OCI-LY1 (cell line): ENCODE measurements at regions not wholly inside any gene's neighbourhood (a gene's known extent, or its start where the extent isn't known, plus 50 kb on each side); places are given as distances from the start of the nearest gene placed in this dataset.

Experiments
- EZH2 ChIP-seq: fragments of 200-600 bp; sonication (generic), shearing (Covaris generic); IDR thresholded peaks from 2 replicates; pipeline ENCODE4 v1.8.0; 2017; ENCODE audit warnings: borderline replicate concordance, mixed run types, mild to moderate bottlenecking, antibody characterized with exemption, low read length, moderate library complexity, mixed read lengths
- TF ChIP-seq, protein P1 (sequence below): fragments of 200-600 bp; sonication (generic), shearing (Covaris generic); IDR thresholded peaks from 2 replicates; pipeline ENCODE4 v1.5.1; 2017; ENCODE audit warnings: mild to moderate bottlenecking, antibody characterized with exemption, low read length, moderate library complexity, mixed read lengths

DNA sequence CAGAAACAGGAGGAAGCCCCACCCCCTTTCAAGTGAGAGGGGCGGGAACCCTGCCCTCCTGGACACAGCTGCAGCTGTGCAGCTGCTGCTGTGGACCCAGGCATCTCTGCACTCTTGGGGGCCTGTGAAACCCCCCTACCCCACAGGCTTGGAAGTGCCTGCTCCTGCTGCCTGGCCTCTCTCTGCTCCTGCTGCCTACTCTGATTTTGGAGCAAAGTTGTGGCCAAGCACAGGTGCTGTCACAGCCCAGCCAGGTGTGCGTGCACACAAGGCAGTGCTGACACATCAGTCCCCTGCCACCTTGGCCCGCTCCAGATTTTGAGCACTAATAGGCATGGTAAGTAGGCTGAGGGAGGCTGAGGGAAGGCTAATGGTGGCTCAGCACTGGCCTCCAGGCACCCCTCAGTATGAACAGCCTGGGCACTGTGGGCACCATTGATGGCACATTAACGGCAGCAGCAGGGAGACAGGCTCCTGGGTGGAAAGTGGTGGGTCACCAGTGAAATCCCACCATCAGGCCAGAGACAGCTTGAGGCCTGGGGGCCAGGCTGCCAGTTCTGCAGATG, 890.9 kb downstream of the GBE1 start:
- TF ChIP-seq, protein P1, sequence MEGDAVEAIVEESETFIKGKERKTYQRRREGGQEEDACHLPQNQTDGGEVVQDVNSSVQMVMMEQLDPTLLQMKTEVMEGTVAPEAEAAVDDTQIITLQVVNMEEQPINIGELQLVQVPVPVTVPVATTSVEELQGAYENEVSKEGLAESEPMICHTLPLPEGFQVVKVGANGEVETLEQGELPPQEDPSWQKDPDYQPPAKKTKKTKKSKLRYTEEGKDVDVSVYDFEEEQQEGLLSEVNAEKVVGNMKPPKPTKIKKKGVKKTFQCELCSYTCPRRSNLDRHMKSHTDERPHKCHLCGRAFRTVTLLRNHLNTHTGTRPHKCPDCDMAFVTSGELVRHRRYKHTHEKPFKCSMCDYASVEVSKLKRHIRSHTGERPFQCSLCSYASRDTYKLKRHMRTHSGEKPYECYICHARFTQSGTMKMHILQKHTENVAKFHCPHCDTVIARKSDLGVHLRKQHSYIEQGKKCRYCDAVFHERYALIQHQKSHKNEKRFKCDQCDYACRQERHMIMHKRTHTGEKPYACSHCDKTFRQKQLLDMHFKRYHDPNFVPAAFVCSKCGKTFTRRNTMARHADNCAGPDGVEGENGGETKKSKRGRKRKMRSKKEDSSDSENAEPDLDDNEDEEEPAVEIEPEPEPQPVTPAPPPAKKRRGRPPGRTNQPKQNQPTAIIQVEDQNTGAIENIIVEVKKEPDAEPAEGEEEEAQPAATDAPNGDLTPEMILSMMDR: no peak
- TF ChIP-seq EZH2: no peak
